ENCODE measurements at regions not wholly inside any gene's neighbourhood (a gene's known extent, or its start where the extent isn't known, plus 50 kb on each side); places are given as distances from the start of the nearest gene placed in this dataset.
"Not testable (repeated sequence)": the region's sequence is repeated elsewhere in the genome, so short reads cannot be mapped to it uniquely, and the experiment has no call there.

DNA sequence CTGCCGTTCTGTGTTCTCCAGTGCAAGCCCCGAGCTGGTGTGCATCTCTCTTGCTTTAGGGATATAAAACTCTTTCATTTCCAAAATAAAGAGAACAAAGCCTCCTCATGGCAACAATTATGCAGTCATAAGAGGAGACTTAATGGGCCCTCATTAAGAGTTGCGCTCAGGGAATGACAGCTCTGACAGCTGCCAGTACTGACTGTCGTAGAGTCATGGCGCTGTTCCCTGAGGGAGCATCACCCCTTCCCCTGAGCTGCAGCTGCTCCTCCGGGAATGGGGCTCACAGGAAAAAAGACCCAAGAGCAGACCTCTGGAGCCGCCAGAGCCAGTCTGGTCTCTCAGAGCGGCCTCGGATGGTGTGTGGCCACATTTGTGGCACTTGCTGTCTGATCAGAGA, 160.3 kb downstream of the TRIM43 start:
- TF ChIP-seq, protein P1, sequence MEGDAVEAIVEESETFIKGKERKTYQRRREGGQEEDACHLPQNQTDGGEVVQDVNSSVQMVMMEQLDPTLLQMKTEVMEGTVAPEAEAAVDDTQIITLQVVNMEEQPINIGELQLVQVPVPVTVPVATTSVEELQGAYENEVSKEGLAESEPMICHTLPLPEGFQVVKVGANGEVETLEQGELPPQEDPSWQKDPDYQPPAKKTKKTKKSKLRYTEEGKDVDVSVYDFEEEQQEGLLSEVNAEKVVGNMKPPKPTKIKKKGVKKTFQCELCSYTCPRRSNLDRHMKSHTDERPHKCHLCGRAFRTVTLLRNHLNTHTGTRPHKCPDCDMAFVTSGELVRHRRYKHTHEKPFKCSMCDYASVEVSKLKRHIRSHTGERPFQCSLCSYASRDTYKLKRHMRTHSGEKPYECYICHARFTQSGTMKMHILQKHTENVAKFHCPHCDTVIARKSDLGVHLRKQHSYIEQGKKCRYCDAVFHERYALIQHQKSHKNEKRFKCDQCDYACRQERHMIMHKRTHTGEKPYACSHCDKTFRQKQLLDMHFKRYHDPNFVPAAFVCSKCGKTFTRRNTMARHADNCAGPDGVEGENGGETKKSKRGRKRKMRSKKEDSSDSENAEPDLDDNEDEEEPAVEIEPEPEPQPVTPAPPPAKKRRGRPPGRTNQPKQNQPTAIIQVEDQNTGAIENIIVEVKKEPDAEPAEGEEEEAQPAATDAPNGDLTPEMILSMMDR (conservative IDR thresholded peaks at IDR 0.05 in 1 of 2, IDR thresholded peaks at IDR 0.05 in 1 of 2; ENCODE audit: extremely low read depth in 1 of 2, insufficient read depth in 1 of 2, low read depth in 1 of 2, low read length in 2 of 2): not testable (repeated sequence)
- not testable (repeated sequence) for TF ChIP-seq EZH2 (IDR thresholded peaks at IDR 0.05; ENCODE audit: borderline replicate concordance, low read length)
